HS-27A (cell line): ENCODE measurements at regions not wholly inside any gene's neighbourhood (a gene's known extent, or its start where the extent isn't known, plus 50 kb on each side); places are given as distances from the start of the nearest gene placed in this dataset.
A peak's percentile ranks its signal among the peaks of the same experiment; 100 is the strongest.
"Not testable (repeated sequence)": the region's sequence is repeated elsewhere in the genome, so short reads cannot be mapped to it uniquely, and the experiment has no call there.

Experiments
- DNase-seq: peaks from one replicate; pipeline ENCODE4 v3.0.0-alpha.2; 2012; ENCODE audit warnings: low read depth, missing footprints

GRCh38 chrX:45811326-45811725, 610.6 kb upstream of the DIPK2B start:
- no peak for DNase-seq

- no peak for DNase-seq
These were observed 607.1 kb upstream of the DIPK2B start for GRCh38 chrX:45807572-45808425.

- DNase-seq: peak; percentile 56
These were observed 605.9 kb upstream of the DIPK2B start for GRCh38 chrX:45806410-45807121.

- no peak for DNase-seq
These were observed 603.6 kb upstream of the DIPK2B start for GRCh38 chrX:45804276-45804675.

- DNase-seq: peak; percentile 69
These were observed 602.8 kb upstream of the DIPK2B start for GRCh38 chrX:45803383-45803921.

- DNase-seq: no peak
These were observed 600.9 kb upstream of the DIPK2B start for GRCh38 chrX:45801554-45801953.

GRCh38 chrX:45800746-45801453, 600.2 kb upstream of the DIPK2B start:
- not testable (repeated sequence) for DNase-seq

- DNase-seq: no peak
These were observed 598.9 kb upstream of the DIPK2B start for GRCh38 chrX:45799576-45799975.

- DNase-seq: no peak
These were observed 594.9 kb upstream of the DIPK2B start for GRCh38 chrX:45795546-45795945.

GRCh38 chrX:45794995-45795337, 594.3 kb upstream of the DIPK2B start:
- no peak for DNase-seq

GRCh38 chrX:45794323-45794994, 593.8 kb upstream of the DIPK2B start:
- DNase-seq: no peak

- DNase-seq: no peak
These were observed 588.3 kb upstream of the DIPK2B start for GRCh38 chrX:45788941-45789348.

GRCh38 chrX:45788315-45788714, 587.6 kb upstream of the DIPK2B start:
- no peak for DNase-seq

- no peak for DNase-seq
These were observed 583.9 kb upstream of the DIPK2B start for GRCh38 chrX:45784590-45784989.

GRCh38 chrX:45783002-45783401, 582.3 kb upstream of the DIPK2B start:
- no peak for DNase-seq

- no peak for DNase-seq
These were observed 581.4 kb upstream of the DIPK2B start for GRCh38 chrX:45781901-45782553.

GRCh38 chrX:45778616-45779015, 577.9 kb upstream of the DIPK2B start:
- no peak for DNase-seq

GRCh38 chrX:45777366-45777765, 576.7 kb upstream of the DIPK2B start:
- DNase-seq: no peak

GRCh38 chrX:45775468-45775867, 574.8 kb upstream of the DIPK2B start:
- no peak for DNase-seq

GRCh38 chrX:45774961-45775360, 574.3 kb upstream of the DIPK2B start:
- no peak for DNase-seq

GRCh38 chrX:45773572-45773971, 572.9 kb upstream of the DIPK2B start:
- DNase-seq: no peak
